GM23248 (cell line): ENCODE measurements at regions not wholly inside any gene's neighbourhood (a gene's known extent, or its start where the extent isn't known, plus 50 kb on each side); places are given as distances from the start of the nearest gene placed in this dataset.

Experiments used
- EZH2 ChIP-seq: fragments of 200-600 bp; sonication (generic); IDR thresholded peaks from 2 replicates; pipeline ENCODE4 v1.6.1; 2018; ENCODE audit warnings: antibody characterized with exemption, mild to moderate bottlenecking; ENCODE audit not compliant: insufficient read depth, poor library complexity, severe bottlenecking
- EZH2phosphoT487 ChIP-seq: fragments of 200-600 bp; sonication (generic); IDR thresholded peaks from 2 replicates; pipeline ENCODE4 v1.6.1; 2018; ENCODE audit warnings: antibody characterized with exemption, moderate library complexity, mild to moderate bottlenecking, low read depth; ENCODE audit not compliant: insufficient read depth

GRCh38 chr6:142534076-142534475, 232.3 kb downstream of the ADGRG6 start:
- TF ChIP-seq EZH2phosphoT487 (no peak), EZH2 (no peak)
